GM06990 (cell line): ENCODE measurements at regions not wholly inside any gene's neighbourhood (a gene's known extent, or its start where the extent isn't known, plus 50 kb on each side); places are given as distances from the start of the nearest gene placed in this dataset.

Experiments
- DNase-seq: peaks from one replicate; pipeline ENCODE4 v3.0.0-alpha.2; 2011; ENCODE audit not compliant: insufficient read length; ENCODE audit errors: extremely low read depth
- H3K27me3 ChIP-seq: replicated peaks from 2 replicates; pipeline ENCODE4 v1.6.0; 2011; ENCODE audit warnings: low read length; ENCODE audit not compliant: control insufficient read depth, insufficient read depth
- H3K36me3 ChIP-seq: 2 replicates; pipeline ENCODE4 v1.5.1; 2011; ENCODE audit warnings: low read length; ENCODE audit not compliant: control insufficient read depth, insufficient read depth
- H3K4me3 ChIP-seq: replicated peaks from 2 replicates; pipeline ENCODE4 v1.5.1; 2011; ENCODE audit warnings: low read depth, mild to moderate bottlenecking, control low read depth, low read length
- CTCF ChIP-seq: IDR thresholded peaks from 2 replicates; pipeline ENCODE4 v1.5.1; 2011; ENCODE audit warnings: low read length, control low read depth, mild to moderate bottlenecking, inconsistent platforms; ENCODE audit not compliant: insufficient read depth, poor library complexity, severe bottlenecking

DNA sequence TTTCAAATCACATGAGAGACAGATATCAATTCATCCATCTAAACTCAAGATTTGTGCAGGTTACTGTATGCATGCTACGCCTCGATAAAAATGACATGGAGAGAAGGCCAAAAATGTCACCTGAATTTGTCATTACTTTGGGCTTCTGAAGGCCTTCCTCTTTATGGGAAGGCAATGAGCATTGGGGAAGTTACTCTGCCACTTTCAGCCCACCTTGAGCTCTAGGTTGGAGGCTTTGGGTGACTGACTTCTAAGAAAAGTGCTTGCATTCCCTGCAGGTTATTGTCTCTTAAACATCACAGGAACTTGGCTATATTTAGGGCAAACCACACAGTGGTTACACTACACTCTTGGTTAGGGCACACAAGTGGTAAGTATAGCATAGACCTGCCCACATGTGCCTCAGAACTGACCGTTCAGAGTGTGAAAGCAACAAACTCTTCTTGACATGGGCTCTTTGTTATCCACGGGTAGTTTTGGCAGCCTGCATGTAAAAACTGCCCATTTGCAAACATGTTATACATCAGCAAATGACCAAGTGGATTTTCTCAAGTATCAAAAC is 169.5 kb downstream of the ZNF608 start:
- no peaks in the 10 kb centered on the region for H3K36me3 ChIP-seq
- no peak overlapping the region for H3K4me3 ChIP-seq
- DNase-seq: no peak
- no peak for TF ChIP-seq CTCF
- no peaks in the 10 kb centered on the region; the same call in 1 of the 2 replicates for H3K27me3 ChIP-seq

DNA sequence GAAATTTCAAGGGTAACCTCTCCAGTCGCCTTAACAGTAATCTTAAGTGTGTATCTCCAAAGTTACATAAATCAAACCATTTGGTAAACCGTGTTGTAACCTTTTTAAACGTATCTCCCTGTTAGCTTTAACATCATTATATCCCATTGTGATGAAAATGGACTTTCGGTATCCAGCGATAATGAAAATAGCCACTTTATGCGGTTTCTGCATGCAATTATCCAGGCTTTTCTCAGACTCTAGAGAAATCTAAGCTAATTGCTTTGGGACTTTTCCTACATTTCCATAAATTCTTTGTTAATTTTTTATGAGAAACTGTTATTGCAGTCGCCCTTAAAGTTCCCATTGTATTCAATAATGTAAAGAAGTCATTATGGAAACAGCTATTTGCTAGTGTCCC is 170.7 kb downstream of the ZNF608 start:
- TF ChIP-seq CTCF: no peak
- DNase-seq: no peak
- Histone ChIP-seq H3K4me3 (no peak overlapping the region), H3K36me3 (no peaks in the 10 kb centered on the region), H3K27me3 (no peaks in the 10 kb centered on the region; the same call in 1 of the 2 replicates)

DNA sequence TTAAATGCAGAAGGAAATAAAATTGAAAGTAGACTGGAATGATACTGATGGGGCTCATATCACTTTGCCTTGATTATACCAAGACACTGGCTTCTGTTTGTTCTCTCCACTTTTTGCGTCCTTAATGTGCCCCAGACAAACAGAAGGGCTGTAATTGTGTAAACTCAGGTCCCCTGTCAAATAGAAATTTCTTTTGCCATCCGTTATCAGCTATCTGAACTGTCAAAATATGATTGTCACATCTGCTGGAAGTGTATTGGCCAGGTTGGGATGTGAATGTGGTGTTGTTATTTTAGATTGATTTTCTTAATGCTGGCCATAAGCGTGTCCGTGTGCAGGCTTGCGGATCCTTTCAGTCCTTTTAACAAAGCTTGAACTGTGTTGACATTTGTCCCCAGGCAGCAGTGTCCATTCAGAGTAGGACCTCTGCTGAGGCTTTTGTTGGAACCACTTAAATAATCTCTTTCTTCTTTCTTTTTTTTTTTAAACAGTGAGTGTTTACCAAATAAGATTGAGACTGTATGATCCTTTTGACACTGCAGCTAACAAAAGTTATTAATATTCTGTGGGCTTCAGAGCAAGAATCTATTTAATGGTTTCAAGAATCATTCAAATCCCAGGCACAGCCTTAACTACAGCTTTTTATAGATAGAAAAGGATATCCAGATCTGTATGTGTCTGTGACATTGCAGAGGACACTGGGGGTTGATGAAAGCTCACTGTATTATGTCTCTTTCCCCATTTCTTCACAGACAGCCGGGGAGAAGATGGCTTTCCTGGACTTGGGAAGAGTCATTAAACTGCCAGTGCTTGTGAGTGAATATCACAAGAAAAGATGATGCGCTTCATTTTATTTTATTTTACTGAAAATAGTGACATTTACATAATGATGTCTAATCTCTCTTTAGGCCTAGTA is 171.7 kb downstream of the ZNF608 start:
- H3K27me3 ChIP-seq: no peaks in the 10 kb centered on the region; the same call in 1 of the 2 replicates
- no peak for TF ChIP-seq CTCF
- no peak overlapping the region for H3K4me3 ChIP-seq
- no peak for DNase-seq
- no peaks in the 10 kb centered on the region for H3K36me3 ChIP-seq

DNA sequence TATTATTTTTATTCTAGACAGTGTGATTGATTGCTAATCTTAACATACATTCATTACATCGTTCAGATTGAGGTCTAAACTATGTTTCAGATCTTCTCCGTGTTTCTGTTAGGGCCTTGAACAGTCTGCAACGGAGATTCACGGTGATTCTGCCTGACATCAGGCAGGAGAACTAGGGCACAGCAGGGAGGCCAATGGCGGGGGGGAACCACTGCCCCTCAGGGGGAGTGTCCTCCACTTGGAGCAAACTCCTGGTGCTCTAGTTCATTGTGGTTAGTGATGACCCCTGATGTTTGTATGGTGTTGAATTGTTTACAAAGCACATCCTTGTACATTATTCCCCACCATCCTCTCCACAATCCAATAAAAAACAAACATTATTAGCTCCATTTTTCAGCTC is 173.5 kb downstream of the ZNF608 start:
- H3K27me3 ChIP-seq: no peaks in the 10 kb centered on the region; the same call in 1 of the 2 replicates
- no peaks in the 10 kb centered on the region for H3K36me3 ChIP-seq
- no peak for DNase-seq
- no peak overlapping the region for H3K4me3 ChIP-seq
- TF ChIP-seq CTCF: no peak

DNA sequence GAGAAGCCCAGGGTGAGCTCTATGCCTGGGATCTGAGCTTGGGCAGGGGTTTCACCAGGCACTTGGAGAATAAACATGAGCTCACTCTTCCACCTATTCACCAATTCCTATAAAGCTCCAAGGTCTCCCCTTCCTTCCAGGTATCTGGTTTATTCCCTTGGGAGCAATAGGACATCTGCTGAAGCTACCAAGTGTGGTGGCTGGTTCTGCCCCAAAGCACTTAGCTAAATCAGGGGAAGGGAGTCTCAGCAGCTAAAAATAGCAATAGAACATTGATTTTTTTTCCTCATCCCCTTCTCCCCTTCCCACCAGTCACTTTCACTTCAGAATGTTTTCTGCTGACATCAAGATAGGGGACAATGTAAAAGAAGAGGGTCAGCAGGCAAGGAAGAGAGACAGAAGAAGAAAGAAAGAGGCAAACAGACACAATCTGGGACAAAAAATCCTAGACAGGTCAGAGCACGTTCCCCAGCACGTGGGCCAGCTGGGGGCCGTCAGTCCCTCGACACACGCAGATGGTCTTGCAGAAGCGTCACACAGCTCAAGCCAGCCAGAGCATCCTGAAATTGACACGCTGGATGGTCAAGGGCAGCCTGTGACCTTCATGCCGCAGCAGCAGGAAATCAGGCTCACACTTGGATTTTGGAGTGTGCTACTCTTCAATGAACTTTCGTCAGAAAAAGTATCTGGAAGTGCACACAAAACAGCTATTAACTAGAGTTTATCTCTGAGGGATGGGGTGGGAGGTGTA is 176.0 kb downstream of the ZNF608 start:
- DNase-seq: no peak
- Histone ChIP-seq H3K4me3 (no peak overlapping the region), H3K36me3 (no peaks in the 10 kb centered on the region), H3K27me3 (no peaks in the 10 kb centered on the region)
- no peak for TF ChIP-seq CTCF
